Large intestine (tissue), 3 donors: ENCODE measurements at regions not wholly inside any gene's neighbourhood (a gene's known extent, or its start where the extent isn't known, plus 50 kb on each side); places are given as distances from the start of the nearest gene placed in this dataset.
A peak's percentile ranks its signal among the peaks of the same experiment; 100 is the strongest.

Source experiments
- DNase-seq, 2 donors: peaks; one replicate each; pipeline versions ENCODE4 v3.0.0 to v3.0.0-alpha.2; 2013
- H3K27ac ChIP-seq: one replicate; pipeline ENCODE4 v1.5.1; 2013; ENCODE audit warnings: low read length
- H3K27me3 ChIP-seq: 2 replicates; pipeline ENCODE4 v1.6.1; 2013; ENCODE audit warnings: low read length; ENCODE audit not compliant: control insufficient read depth, insufficient read depth
- H3K36me3 ChIP-seq: 2 replicates; pipeline ENCODE4 v1.6.1; 2013; ENCODE audit warnings: low read length; ENCODE audit not compliant: control insufficient read depth, insufficient read depth
- H3K4me1 ChIP-seq: one replicate; pipeline ENCODE4 v1.6.1; 2013; ENCODE audit warnings: low read length; ENCODE audit not compliant: control insufficient read depth, insufficient read depth
- H3K4me3 ChIP-seq: one replicate; pipeline ENCODE4 v1.5.1; 2013; ENCODE audit warnings: low read length
- H3K9me3 ChIP-seq: one replicate; pipeline ENCODE4 v1.6.1; 2013; ENCODE audit warnings: mild to moderate bottlenecking, low read depth, low read length, moderate library complexity; ENCODE audit not compliant: control insufficient read depth
- WGBS: methylation state at CpG from one replicate; pipeline ENCODE4 v1.1.5; 2013; ENCODE audit warnings: low lambda C conversion rate; ENCODE audit not compliant: insufficient coverage; 5-methylcytosine and 5-hydroxymethylcytosine counted together

- Histone ChIP-seq H3K4me1 (no peaks in the 10 kb centered on the region), H3K27me3 (no peaks in the 10 kb centered on the region), H3K27ac (no peak overlapping the region), H3K4me3 (no peak overlapping the region), H3K9me3 (no peaks in the 10 kb centered on the region), H3K36me3 (no peaks in the 10 kb centered on the region)
- no peak for DNase-seq
- WGBS: no CpG with 5 or more reads among the region's 8 CpGs
These were observed 157.5 kb upstream of the NLRP1 start for GRCh38 chr17:5741810-5742209.

- H3K27me3 ChIP-seq: no peaks in the 10 kb centered on the region
- no peaks in the 10 kb centered on the region for H3K9me3 ChIP-seq
- no peaks in the 10 kb centered on the region for H3K36me3 ChIP-seq
- H3K27ac ChIP-seq: no peak overlapping the region
- no peak overlapping the region for H3K4me3 ChIP-seq
- no peak for DNase-seq
- no peaks in the 10 kb centered on the region for H3K4me1 ChIP-seq
- 60% methylated on average over 1 of the region's 4 CpGs for WGBS
These were observed 161.0 kb upstream of the NLRP1 start for GRCh38 chr17:5745111-5745813.

- no peak for DNase-seq
- Histone ChIP-seq H3K9me3 (no peaks in the 10 kb centered on the region), H3K4me1 (no peaks in the 10 kb centered on the region), H3K36me3 (no peaks in the 10 kb centered on the region), H3K27ac (no peak overlapping the region), H3K4me3 (no peak overlapping the region), H3K27me3 (no peaks in the 10 kb centered on the region)
- no CpG with 5 or more reads among the region's 3 CpGs for WGBS
These were observed 163.0 kb upstream of the NLRP1 start for GRCh38 chr17:5747276-5747675.

- H3K4me3 ChIP-seq: no peak overlapping the region
- H3K36me3 ChIP-seq: no peaks in the 10 kb centered on the region
- H3K9me3 ChIP-seq: no peaks in the 10 kb centered on the region
- no peak for DNase-seq
- WGBS: no CpG with 5 or more reads among the region's 4 CpGs
- no peaks in the 10 kb centered on the region for H3K27me3 ChIP-seq
- H3K27ac ChIP-seq: no peak overlapping the region
- no peaks in the 10 kb centered on the region for H3K4me1 ChIP-seq
These were observed 163.7 kb upstream of the NLRP1 start for GRCh38 chr17:5747964-5748363.

- DNase-seq: no peak
- no peaks in the 10 kb centered on the region for H3K36me3 ChIP-seq
- H3K4me1 ChIP-seq: no peaks in the 10 kb centered on the region
- H3K27ac ChIP-seq: no peak overlapping the region
- no peak overlapping the region for H3K4me3 ChIP-seq
- H3K27me3 ChIP-seq: no peaks in the 10 kb centered on the region
- 83% methylated on average over 1 of the region's 2 CpGs for WGBS
- no peaks in the 10 kb centered on the region for H3K9me3 ChIP-seq
These were observed 169.1 kb upstream of the NLRP1 start for GRCh38 chr17:5753421-5753820.

- WGBS: no CpG with 5 or more reads among the region's 8 CpGs
- Histone ChIP-seq H3K36me3 (no peaks in the 10 kb centered on the region), H3K9me3 (no peaks in the 10 kb centered on the region), H3K4me3 (no peak overlapping the region), H3K27me3 (peaks cover 4% of the 10 kb centered on the region), H3K4me1 (no peaks in the 10 kb centered on the region), H3K27ac (no peak overlapping the region)
- no peak for DNase-seq
These were observed 173.1 kb upstream of the NLRP1 start for GRCh38 chr17:5757314-5757907.

- no peak overlapping the region for H3K4me3 ChIP-seq
- no peaks in the 10 kb centered on the region for H3K4me1 ChIP-seq
- no peaks in the 10 kb centered on the region for H3K9me3 ChIP-seq
- peaks cover 14% of the 10 kb centered on the region for H3K27me3 ChIP-seq
- H3K27ac ChIP-seq: no peak overlapping the region
- DNase-seq: peak in 1 of 2 donors; percentile 15
- no peaks in the 10 kb centered on the region for H3K36me3 ChIP-seq
These were observed 174.3 kb upstream of the NLRP1 start for GRCh38 chr17:5758651-5759050.

GRCh38 chr17:5759501-5759925 is 175.2 kb upstream of the NLRP1 start:
- WGBS: no CpG with 5 or more reads among the region's 8 CpGs
- no peaks in the 10 kb centered on the region for H3K36me3 ChIP-seq
- no peak overlapping the region for H3K27ac ChIP-seq
- no peaks in the 10 kb centered on the region for H3K9me3 ChIP-seq
- no peaks in the 10 kb centered on the region for H3K4me1 ChIP-seq
- H3K27me3 ChIP-seq: peaks cover 22% of the 10 kb centered on the region
- no peak for DNase-seq
- H3K4me3 ChIP-seq: no peak overlapping the region

GRCh38 chr17:5762191-5762590 is 177.9 kb upstream of the NLRP1 start:
- Histone ChIP-seq H3K4me3 (no peak overlapping the region), H3K9me3 (no peaks in the 10 kb centered on the region), H3K4me1 (no peaks in the 10 kb centered on the region), H3K27ac (no peak overlapping the region), H3K27me3 (peaks cover 32% of the 10 kb centered on the region), H3K36me3 (no peaks in the 10 kb centered on the region)
- no peak for DNase-seq
- WGBS: no CpG with 5 or more reads among the region's 2 CpGs

- 80% methylated on average over 4 of the region's 14 CpGs for WGBS
- no peaks in the 10 kb centered on the region for H3K36me3 ChIP-seq
- H3K4me1 ChIP-seq: no peaks in the 10 kb centered on the region
- no peaks in the 10 kb centered on the region for H3K9me3 ChIP-seq
- no peak overlapping the region for H3K27ac ChIP-seq
- DNase-seq: no peak
- H3K4me3 ChIP-seq: no peak overlapping the region
- H3K27me3 ChIP-seq: peaks cover 33% of the 10 kb centered on the region
These were observed 179.4 kb upstream of the NLRP1 start for GRCh38 chr17:5763595-5764306.
